Inflammatory macrophage treated with lipopolysaccharide for 4 hours (primary cell): ENCODE measurements at regions not wholly inside any gene's neighbourhood (a gene's known extent, or its start where the extent isn't known, plus 50 kb on each side); places are given as distances from the start of the nearest gene placed in this dataset.
"Not testable (repeated sequence)": the region's sequence is repeated elsewhere in the genome, so short reads cannot be mapped to it uniquely, and the experiment has no call there.

Experiments used
- DNase-seq: peaks from one replicate; pipeline ENCODE4 v3.0.0-alpha.2; 2020

GRCh38 chr5:124538931-124539330 lies 207.5 kb downstream of the ZNF608 start:
- DNase-seq, result no peak

GRCh38 chr5:124538191-124538590 lies 208.2 kb downstream of the ZNF608 start:
- no peak for DNase-seq

GRCh38 chr5:124537522-124537921 lies 208.9 kb downstream of the ZNF608 start:
- no peak for DNase-seq

GRCh38 chr5:124537107-124537506 lies 209.3 kb downstream of the ZNF608 start:
- DNase-seq, result no peak

- no peak for DNase-seq
Measured at GRCh38 chr5:124536333-124536732, 210.1 kb downstream of the ZNF608 start.

- no peak for DNase-seq
Measured at GRCh38 chr5:124530916-124531315, 215.5 kb downstream of the ZNF608 start.

GRCh38 chr5:124528838-124529237 lies 217.6 kb downstream of the ZNF608 start:
- no peak for DNase-seq

GRCh38 chr5:124527220-124527991 lies 219.0 kb downstream of the ZNF608 start:
- DNase-seq, result no peak

GRCh38 chr5:124526079-124526478 lies 220.4 kb downstream of the ZNF608 start:
- DNase-seq, result not testable (repeated sequence)

- DNase-seq, result no peak
Measured at GRCh38 chr5:124524552-124525232, 221.7 kb downstream of the ZNF608 start.

- DNase-seq, result no peak
Measured at GRCh38 chr5:124523897-124524296, 222.5 kb downstream of the ZNF608 start.

GRCh38 chr5:124522992-124523391 lies 223.4 kb downstream of the ZNF608 start:
- no peak for DNase-seq

- no peak for DNase-seq
Measured at GRCh38 chr5:124521461-124522230, 224.8 kb downstream of the ZNF608 start.

GRCh38 chr5:124519396-124519795 lies 227.0 kb downstream of the ZNF608 start:
- DNase-seq, result no peak

- DNase-seq, result no peak
Measured at GRCh38 chr5:124516567-124516966, 229.9 kb downstream of the ZNF608 start.

- no peak for DNase-seq
Measured at GRCh38 chr5:124515497-124516245, 230.8 kb downstream of the ZNF608 start.

- DNase-seq, result no peak
Measured at GRCh38 chr5:124514956-124515355, 231.5 kb downstream of the ZNF608 start.

GRCh38 chr5:124512952-124513632 lies 233.3 kb downstream of the ZNF608 start:
- no peak for DNase-seq

- DNase-seq, result no peak
Measured at GRCh38 chr5:124512236-124512635, 234.2 kb downstream of the ZNF608 start.

- DNase-seq, result no peak
Measured at GRCh38 chr5:124511791-124512190, 234.6 kb downstream of the ZNF608 start.

GRCh38 chr5:124507688-124508087 lies 238.8 kb downstream of the ZNF608 start:
- no peak for DNase-seq
